ENCODE measurements at regions not wholly inside any gene's neighbourhood (a gene's known extent, or its start where the extent isn't known, plus 50 kb on each side); places are given as distances from the start of the nearest gene placed in this dataset.
"Not testable (repeated sequence)": the region's sequence is repeated elsewhere in the genome, so short reads cannot be mapped to it uniquely, and the experiment has no call there.

DNA sequence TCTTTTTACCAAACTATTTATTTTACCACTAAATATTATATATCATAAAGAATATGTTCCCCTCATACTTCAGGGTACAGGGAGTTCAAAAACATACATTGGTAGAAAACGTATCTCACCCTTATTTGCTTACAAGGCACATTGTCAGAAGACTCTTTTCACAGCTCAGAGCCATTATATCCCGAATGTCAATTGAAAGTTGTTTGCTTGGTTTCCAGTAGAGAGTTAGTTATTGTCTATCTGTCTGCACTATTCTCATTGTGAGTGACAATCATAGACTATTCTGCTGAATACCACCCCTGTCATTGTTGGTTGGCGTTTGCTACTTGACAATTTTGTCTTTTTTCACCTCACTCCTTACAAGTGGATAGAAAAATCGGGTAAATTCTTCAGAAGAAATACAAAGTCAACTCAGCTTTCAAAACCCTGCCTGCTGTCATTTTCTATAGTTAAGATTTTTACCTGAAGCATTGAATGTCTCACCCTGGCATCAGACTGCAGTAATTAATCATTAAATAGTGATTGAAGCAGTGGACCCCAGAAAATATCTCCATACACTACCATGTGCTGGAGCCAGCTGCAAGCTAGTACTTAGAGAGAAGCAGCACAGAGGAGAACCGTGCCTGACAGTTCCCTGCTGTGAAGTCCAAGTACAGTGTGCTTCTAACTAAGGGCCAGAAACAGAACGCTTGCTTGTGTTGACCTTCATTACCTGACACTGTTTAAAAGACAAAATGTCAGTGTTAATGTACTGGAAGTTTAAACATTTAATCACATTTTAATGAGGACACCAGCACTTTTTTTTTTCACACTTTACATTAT is 510.6 kb downstream of the RERGL start:
- Mint-ChIP-seq H3K4me3 (no peak overlapping the region), H3K27ac (no peak overlapping the region), H3K27me3 (peaks cover 4% of the 10 kb centered on the region), H3K4me1 (ENCODE audit: unreplicated experiment) (no peaks in the 10 kb centered on the region), H3K36me3 (no peaks in the 10 kb centered on the region), H3K9me3 (no peaks in the 10 kb centered on the region)
- TF ChIP-seq, protein P1, sequence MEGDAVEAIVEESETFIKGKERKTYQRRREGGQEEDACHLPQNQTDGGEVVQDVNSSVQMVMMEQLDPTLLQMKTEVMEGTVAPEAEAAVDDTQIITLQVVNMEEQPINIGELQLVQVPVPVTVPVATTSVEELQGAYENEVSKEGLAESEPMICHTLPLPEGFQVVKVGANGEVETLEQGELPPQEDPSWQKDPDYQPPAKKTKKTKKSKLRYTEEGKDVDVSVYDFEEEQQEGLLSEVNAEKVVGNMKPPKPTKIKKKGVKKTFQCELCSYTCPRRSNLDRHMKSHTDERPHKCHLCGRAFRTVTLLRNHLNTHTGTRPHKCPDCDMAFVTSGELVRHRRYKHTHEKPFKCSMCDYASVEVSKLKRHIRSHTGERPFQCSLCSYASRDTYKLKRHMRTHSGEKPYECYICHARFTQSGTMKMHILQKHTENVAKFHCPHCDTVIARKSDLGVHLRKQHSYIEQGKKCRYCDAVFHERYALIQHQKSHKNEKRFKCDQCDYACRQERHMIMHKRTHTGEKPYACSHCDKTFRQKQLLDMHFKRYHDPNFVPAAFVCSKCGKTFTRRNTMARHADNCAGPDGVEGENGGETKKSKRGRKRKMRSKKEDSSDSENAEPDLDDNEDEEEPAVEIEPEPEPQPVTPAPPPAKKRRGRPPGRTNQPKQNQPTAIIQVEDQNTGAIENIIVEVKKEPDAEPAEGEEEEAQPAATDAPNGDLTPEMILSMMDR (conservative IDR thresholded peaks at IDR 0.05), result no peak
- DNase-seq (ENCODE audit: extremely low spot score, unreplicated experiment), result no peak

DNA sequence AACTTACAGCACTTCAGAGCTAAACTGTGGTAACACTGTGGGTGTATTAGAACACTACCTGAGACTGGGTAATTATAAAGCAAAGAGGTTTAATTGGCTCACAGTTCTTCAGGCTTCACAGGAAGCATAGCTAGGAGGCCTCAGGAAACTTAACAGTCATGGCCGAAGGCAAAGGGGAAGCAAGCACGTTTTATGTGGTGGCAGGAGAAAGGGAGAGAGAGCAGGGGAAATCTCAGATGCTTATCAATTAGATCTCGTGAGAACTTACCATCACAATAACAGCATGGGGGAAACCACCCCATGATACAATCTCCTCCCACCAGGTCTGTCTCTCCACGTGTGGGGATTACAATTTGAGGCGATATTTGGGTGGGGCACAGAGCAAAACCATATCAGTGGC is 512.6 kb downstream of the RERGL start:
- Mint-ChIP-seq H3K9me3 (no peaks in the 10 kb centered on the region), H3K27me3 (peaks cover 4% of the 10 kb centered on the region), H3K27ac (no peak overlapping the region), H3K4me3 (no peak overlapping the region), H3K4me1 (ENCODE audit: unreplicated experiment) (no peaks in the 10 kb centered on the region), H3K36me3 (no peaks in the 10 kb centered on the region)
- TF ChIP-seq, protein P1 (conservative IDR thresholded peaks at IDR 0.05), result no peak
- DNase-seq (ENCODE audit: extremely low spot score, unreplicated experiment), result no peak

DNA sequence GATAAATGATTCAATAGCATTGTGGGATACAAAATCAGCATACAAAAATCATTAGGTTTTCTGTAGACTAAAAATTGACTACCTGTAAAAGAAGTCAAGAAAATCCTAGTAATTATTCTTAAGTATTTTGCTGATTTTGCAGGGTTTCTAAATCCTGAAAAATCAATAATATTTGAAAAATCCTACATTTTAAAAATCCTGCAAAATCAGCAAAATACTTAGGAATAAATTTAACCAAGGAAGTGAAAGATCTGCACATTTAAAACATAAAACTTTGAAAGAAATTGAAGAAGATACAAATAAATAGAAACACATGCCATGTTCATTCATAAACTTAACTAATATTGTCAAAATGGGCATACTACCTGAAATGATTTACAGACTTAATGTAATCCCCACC is 517.7 kb downstream of the RERGL start:
- DNase-seq (ENCODE audit: extremely low spot score, unreplicated experiment), result no peak
- no peak overlapping the region for H3K27ac Mint-ChIP-seq
- no peak overlapping the region for H3K4me3 Mint-ChIP-seq
- TF ChIP-seq, protein P1 (conservative IDR thresholded peaks at IDR 0.05), result no peak
- H3K27me3 Mint-ChIP-seq, result no peaks in the 10 kb centered on the region
- H3K9me3 Mint-ChIP-seq, result no peaks in the 10 kb centered on the region
- no peaks in the 10 kb centered on the region for H3K4me1 Mint-ChIP-seq (ENCODE audit: unreplicated experiment)
- no peaks in the 10 kb centered on the region for H3K36me3 Mint-ChIP-seq

DNA sequence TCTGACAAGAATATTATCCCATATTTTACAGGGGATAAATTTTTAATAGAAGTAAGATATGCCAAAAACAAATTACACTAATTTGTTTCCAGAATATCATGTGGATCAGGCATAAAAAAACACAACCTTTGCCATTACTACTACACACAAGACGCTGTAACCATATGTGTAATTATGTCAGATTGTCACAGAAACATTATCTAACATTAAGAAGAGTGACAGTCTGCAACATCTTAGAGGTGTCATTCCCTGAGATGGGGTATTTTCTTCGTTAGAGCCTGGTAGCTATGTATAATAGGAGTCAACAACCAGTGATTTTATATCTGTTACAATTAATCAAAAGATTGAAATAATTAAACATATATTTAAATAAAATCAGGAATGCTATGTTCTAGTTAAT is 518.9 kb downstream of the RERGL start:
- no peak overlapping the region for H3K27ac Mint-ChIP-seq
- DNase-seq (ENCODE audit: extremely low spot score, unreplicated experiment), result no peak
- TF ChIP-seq, protein P1 (conservative IDR thresholded peaks at IDR 0.05), result no peak
- H3K4me3 Mint-ChIP-seq, result no peak overlapping the region
- H3K27me3 Mint-ChIP-seq, result no peaks in the 10 kb centered on the region
- H3K4me1 Mint-ChIP-seq (ENCODE audit: unreplicated experiment), result no peaks in the 10 kb centered on the region
- H3K9me3 Mint-ChIP-seq, result no peaks in the 10 kb centered on the region
- H3K36me3 Mint-ChIP-seq, result no peaks in the 10 kb centered on the region

DNA sequence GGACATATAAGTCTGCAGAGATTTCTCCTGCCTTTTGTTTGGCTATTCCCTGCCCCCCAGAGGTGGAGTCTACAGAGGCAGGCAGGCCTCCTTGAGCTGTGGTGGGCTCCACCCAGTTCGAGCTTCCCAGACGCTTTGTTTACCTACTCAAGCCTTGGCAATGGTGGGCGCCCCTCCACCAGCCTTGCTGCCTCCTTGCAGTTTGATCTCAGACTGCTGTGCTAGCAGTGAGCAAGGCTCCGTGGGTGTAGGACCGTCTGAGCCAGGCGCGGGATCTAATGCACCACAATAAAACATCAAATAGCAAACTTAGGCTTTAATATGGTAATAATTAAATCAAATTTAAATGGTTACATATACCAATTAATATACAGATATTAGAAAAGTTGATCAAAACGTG is 525.4 kb downstream of the RERGL start:
- H3K4me1 Mint-ChIP-seq (ENCODE audit: unreplicated experiment), result not testable (repeated sequence)

DNA sequence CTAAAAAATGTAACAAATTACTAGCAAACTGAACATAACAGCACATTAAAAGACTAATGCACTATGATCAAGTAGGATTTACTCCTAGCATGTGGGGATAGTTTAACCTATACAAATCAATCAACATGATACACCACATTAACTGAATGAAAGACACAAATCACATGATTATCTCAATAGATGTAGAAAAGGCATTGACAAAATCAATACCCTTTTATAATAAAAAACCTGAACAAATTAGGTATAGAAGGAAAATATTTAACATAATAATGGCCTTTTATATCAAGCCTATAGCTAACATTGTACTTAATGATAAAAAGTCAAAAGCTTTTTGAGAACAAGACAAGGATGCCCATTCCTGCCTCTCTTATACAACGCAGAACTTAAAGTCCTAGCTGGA is 540.0 kb downstream of the RERGL start:
- no peak for DNase-seq (ENCODE audit: extremely low spot score, unreplicated experiment)
- Mint-ChIP-seq H3K27ac (no peak overlapping the region), H3K4me3 (no peak overlapping the region), H3K27me3 (no peaks in the 10 kb centered on the region), H3K4me1 (ENCODE audit: unreplicated experiment) (no peaks in the 10 kb centered on the region), H3K9me3 (no peaks in the 10 kb centered on the region), H3K36me3 (no peaks in the 10 kb centered on the region)
- TF ChIP-seq, protein P1 (conservative IDR thresholded peaks at IDR 0.05), result no peak

More for the DNA sequence above, 525.4 kb downstream of the RERGL start:
- H3K27ac Mint-ChIP-seq; H3K9me3 Mint-ChIP-seq; H3K4me3 Mint-ChIP-seq; DNase-seq (ENCODE audit: extremely low spot score, unreplicated experiment); H3K36me3 Mint-ChIP-seq; H3K27me3 Mint-ChIP-seq: not testable (repeated sequence)
